ENCODE measurements at regions not wholly inside any gene's neighbourhood (a gene's known extent, or its start where the extent isn't known, plus 50 kb on each side); places are given as distances from the start of the nearest gene placed in this dataset.

GRCh38 chr9:119588874-119589744, 219.9 kb upstream of the BRINP1 start:
- ChIA-PET CTCF (no interaction called here), POLR2A (no interaction called here), RAD21 (ENCODE audit: low non-redundant PET in 1 of 2, low total read pairs in 2 of 2, uncharacterized antibody in 2 of 2, unreplicated experiment in 2 of 2) (no interaction called here)
- Histone ChIP-seq H3K4me1 (ENCODE audit: control insufficient read depth in 1 of 2, insufficient read depth in 2 of 2, low read length in 2 of 2) (no peaks in the 10 kb centered on the region), H3K36me3 (ENCODE audit: control insufficient read depth in 1 of 2, insufficient read depth in 2 of 2, low read length in 2 of 2) (no peaks in the 10 kb centered on the region), H3K4me3 (replicated peaks in 1 of 2; ENCODE audit: low read depth in 1 of 2, low read length in 2 of 2) (no peak overlapping the region), H3K9me3 (ENCODE audit: control insufficient read depth in 1 of 2, insufficient read depth in 1 of 2, low read depth in 1 of 2, low read length in 2 of 2) (no peaks in the 10 kb centered on the region), H3K9ac (ENCODE audit: low read length) (no peak overlapping the region), H3K27me3 (ENCODE audit: insufficient read depth, low read length) (no peaks in the 10 kb centered on the region), H3K79me2 (ENCODE audit: insufficient read depth, low read length) (no peaks in the 10 kb centered on the region), H3K4me2 (ENCODE audit: low read length) (no peak overlapping the region), H3K9me2 (ENCODE audit: insufficient read depth) (no peaks in the 10 kb centered on the region), H2AFZ (ENCODE audit: low read depth, low read length, poor library complexity, severe bottlenecking) (no peak overlapping the region), H3K27ac (ENCODE audit: low read depth, low read length) (no peak overlapping the region), H4K20me1 (ENCODE audit: insufficient read depth) (no peaks in the 10 kb centered on the region)
- TF ChIP-seq CBX3 (IDR thresholded peaks at IDR 0.05; ENCODE audit: low read depth) (no peak), SP1 (IDR thresholded peaks at IDR 0.05; ENCODE audit: low read depth) (no peak), ZBTB33 (IDR thresholded peaks at IDR 0.05; ENCODE audit: extremely low read depth, insufficient replicate concordance, low read length) (no peak), EZH2phosphoT487 (IDR thresholded peaks at IDR 0.05; ENCODE audit: borderline replicate concordance) (no peak), CTCF (IDR thresholded peaks at IDR 0.05 in 2 of 3, conservative IDR thresholded peaks at IDR 0.05 in 1 of 3; ENCODE audit: borderline replicate concordance in 1 of 3, insufficient read depth in 1 of 3, low read depth in 2 of 3, low read length in 2 of 3) (no peak), YY1 (IDR thresholded peaks at IDR 0.05; ENCODE audit: extremely low read depth, insufficient replicate concordance, low read depth, low read length) (no peak), JUND (IDR thresholded peaks at IDR 0.05) (no peak), FOSL1 (IDR thresholded peaks at IDR 0.05; ENCODE audit: low read depth) (no peak), POLR2AphosphoS5 (IDR thresholded peaks at IDR 0.05; ENCODE audit: low read depth, low read length) (no peak), MAX (IDR thresholded peaks at IDR 0.05) (no peak), ELF1 (IDR thresholded peaks at IDR 0.05; ENCODE audit: borderline replicate concordance, low read depth) (no peak), RAD21 (IDR thresholded peaks at IDR 0.05; ENCODE audit: low read depth) (no peak), SIN3A (IDR thresholded peaks at IDR 0.05; ENCODE audit: low read depth) (no peak), ZNF274 (IDR thresholded peaks at IDR 0.05; ENCODE audit: low read depth, low read length) (no peak), POLR2A (IDR thresholded peaks at IDR 0.05; ENCODE audit: borderline replicate concordance, extremely low read depth, insufficient read depth, insufficient read length) (no peak), ZFX (IDR thresholded peaks at IDR 0.05) (no peak)
- no peak for ATAC-seq
- BruUV-seq (replicated peaks) = no TSS peak
- no peak for DNase-seq (ENCODE audit: low read depth, low spot score)
- intact Hi-C loops (cut with micrococcal nuclease) = no loop called here

Measured in HCT116 (cell line).